ENCODE measurements at regions not wholly inside any gene's neighbourhood (a gene's known extent, or its start where the extent isn't known, plus 50 kb on each side); places are given as distances from the start of the nearest gene placed in this dataset.

GRCh38 chr11:38680746-38681145 is 2082.7 kb upstream of the RAG2 start:
- WGBS (ENCODE audit: missing lambda C conversion rate), result 2% methylated on average over 2 of the region's 2 CpGs
- DNase-seq (ENCODE audit: low read depth in 1 of 2, low spot score in 1 of 2), result no peak
- ChIA-PET CTCF (no interaction called here), POLR2A (no interaction called here)
- no peak for TF ChIP-seq GATA3 (IDR thresholded peaks at IDR 0.05; ENCODE audit: borderline replicate concordance)
- TF ChIP-seq, protein P1, sequence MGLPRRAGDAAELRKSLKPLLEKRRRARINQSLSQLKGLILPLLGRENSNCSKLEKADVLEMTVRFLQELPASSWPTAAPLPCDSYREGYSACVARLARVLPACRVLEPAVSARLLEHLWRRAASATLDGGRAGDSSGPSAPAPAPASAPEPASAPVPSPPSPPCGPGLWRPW (IDR thresholded peaks at IDR 0.05), result no peak
- TF ChIP-seq ZNF302 (CRISPR knock-in tag; IDR thresholded peaks at IDR 0.05), result no peak
- TF ChIP-seq HOXA7 (CRISPR knock-in tag; IDR thresholded peaks at IDR 0.05), result no peak
- TF ChIP-seq, protein P2, sequence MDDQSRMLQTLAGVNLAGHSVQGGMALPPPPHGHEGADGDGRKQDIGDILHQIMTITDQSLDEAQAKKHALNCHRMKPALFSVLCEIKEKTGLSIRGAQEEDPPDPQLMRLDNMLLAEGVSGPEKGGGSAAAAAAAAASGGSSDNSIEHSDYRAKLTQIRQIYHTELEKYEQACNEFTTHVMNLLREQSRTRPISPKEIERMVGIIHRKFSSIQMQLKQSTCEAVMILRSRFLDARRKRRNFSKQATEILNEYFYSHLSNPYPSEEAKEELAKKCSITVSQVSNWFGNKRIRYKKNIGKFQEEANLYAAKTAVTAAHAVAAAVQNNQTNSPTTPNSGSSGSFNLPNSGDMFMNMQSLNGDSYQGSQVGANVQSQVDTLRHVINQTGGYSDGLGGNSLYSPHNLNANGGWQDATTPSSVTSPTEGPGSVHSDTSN (IDR thresholded peaks at IDR 0.05), result no peak
- no peak for TF ChIP-seq MAFK (IDR thresholded peaks at IDR 0.05; ENCODE audit: partially characterized antibody)
- no peak overlapping the region for H3K4me2 ChIP-seq
- H3K4me1 ChIP-seq, result no peaks in the 10 kb centered on the region
- no peak for ATAC-seq
- no peak overlapping the region for H3K4me3 ChIP-seq
- H3K27ac ChIP-seq, result no peak overlapping the region
- FAIRE-seq, result no peak
- H3K9me3 ChIP-seq, result no peaks in the 10 kb centered on the region

DNA sequence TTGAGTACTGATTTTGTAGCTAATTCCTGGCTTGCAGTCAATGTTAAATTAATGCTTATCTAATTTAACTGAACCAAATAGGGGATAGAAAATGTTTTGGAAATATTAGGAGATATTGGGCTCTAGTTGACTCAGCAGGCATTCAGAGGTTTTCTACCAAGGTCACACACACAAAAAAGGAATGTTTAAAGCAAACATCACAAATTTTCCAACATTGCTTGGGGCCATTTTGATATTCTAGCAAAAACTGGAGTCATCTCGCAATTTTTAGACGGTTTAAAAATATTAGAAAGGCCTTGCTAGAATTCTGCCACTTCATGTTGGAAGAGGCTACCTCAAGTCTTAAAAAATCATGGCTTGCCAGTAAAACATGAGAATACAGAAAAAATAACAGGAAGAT is 2082.1 kb upstream of the RAG2 start:
- DNase-seq (ENCODE audit: low read depth in 1 of 2, low spot score in 1 of 2) (no peak), FAIRE-seq (no peak), ATAC-seq (no peak)
- no peaks in the 10 kb centered on the region for H3K4me1 ChIP-seq
- ChIA-PET CTCF (no interaction called here), POLR2A (no interaction called here)
- no peak overlapping the region for H3K4me3 ChIP-seq
- 0% methylated on average over 2 of the region's 2 CpGs for WGBS (ENCODE audit: missing lambda C conversion rate)
- no peak for TF ChIP-seq ZNF302 (CRISPR knock-in tag; IDR thresholded peaks at IDR 0.05)
- TF ChIP-seq RFX5 (IDR thresholded peaks at IDR 0.05), result no peak
- TF ChIP-seq, protein P3, sequence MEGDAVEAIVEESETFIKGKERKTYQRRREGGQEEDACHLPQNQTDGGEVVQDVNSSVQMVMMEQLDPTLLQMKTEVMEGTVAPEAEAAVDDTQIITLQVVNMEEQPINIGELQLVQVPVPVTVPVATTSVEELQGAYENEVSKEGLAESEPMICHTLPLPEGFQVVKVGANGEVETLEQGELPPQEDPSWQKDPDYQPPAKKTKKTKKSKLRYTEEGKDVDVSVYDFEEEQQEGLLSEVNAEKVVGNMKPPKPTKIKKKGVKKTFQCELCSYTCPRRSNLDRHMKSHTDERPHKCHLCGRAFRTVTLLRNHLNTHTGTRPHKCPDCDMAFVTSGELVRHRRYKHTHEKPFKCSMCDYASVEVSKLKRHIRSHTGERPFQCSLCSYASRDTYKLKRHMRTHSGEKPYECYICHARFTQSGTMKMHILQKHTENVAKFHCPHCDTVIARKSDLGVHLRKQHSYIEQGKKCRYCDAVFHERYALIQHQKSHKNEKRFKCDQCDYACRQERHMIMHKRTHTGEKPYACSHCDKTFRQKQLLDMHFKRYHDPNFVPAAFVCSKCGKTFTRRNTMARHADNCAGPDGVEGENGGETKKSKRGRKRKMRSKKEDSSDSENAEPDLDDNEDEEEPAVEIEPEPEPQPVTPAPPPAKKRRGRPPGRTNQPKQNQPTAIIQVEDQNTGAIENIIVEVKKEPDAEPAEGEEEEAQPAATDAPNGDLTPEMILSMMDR (IDR thresholded peaks at IDR 0.05), result no peak
- TF ChIP-seq HOXB13 (CRISPR knock-in tag; IDR thresholded peaks at IDR 0.05; ENCODE audit: low read depth), result no peak
- no peak for TF ChIP-seq KDM5A (IDR thresholded peaks at IDR 0.05)
- no peak for TF ChIP-seq HOXB5 (CRISPR knock-in tag; IDR thresholded peaks at IDR 0.05)
- no peak for TF ChIP-seq NPAS2 (CRISPR knock-in tag; IDR thresholded peaks at IDR 0.05; ENCODE audit: borderline replicate concordance)
- TF ChIP-seq KDM1A (IDR thresholded peaks at IDR 0.05; ENCODE audit: low read depth), result no peak
- no peak for TF ChIP-seq TFCP2L1 (CRISPR knock-in tag; IDR thresholded peaks at IDR 0.05)
- TF ChIP-seq RARB (CRISPR knock-in tag; IDR thresholded peaks at IDR 0.05), result no peak
- TF ChIP-seq, protein P1 (IDR thresholded peaks at IDR 0.05), result no peak
- TF ChIP-seq RNF2 (IDR thresholded peaks at IDR 0.05; ENCODE audit: borderline replicate concordance, low read depth), result no peak
- no peak overlapping the region for H3K27ac ChIP-seq
- H3K9me3 ChIP-seq, result no peaks in the 10 kb centered on the region
- H3K4me2 ChIP-seq, result no peak overlapping the region

GRCh38 chr11:38672445-38672844 is 2074.4 kb upstream of the RAG2 start:
- DNase-seq (ENCODE audit: low read depth in 1 of 2, low spot score in 1 of 2) (no peak), ATAC-seq (no peak), FAIRE-seq (no peak)
- TF ChIP-seq CEBPB (IDR thresholded peaks at IDR 0.05), result no peak
- TF ChIP-seq, protein P4, sequence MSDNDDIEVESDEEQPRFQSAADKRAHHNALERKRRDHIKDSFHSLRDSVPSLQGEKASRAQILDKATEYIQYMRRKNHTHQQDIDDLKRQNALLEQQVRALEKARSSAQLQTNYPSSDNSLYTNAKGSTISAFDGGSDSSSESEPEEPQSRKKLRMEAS (IDR thresholded peaks at IDR 0.05), result no peak
- no peak for TF ChIP-seq CHD4 (IDR thresholded peaks at IDR 0.05; ENCODE audit: borderline replicate concordance)
- no peak for TF ChIP-seq JUNB (IDR thresholded peaks at IDR 0.05)
- TF ChIP-seq MAZ (IDR thresholded peaks at IDR 0.05; ENCODE audit: borderline replicate concordance, low read depth, low read length), result no peak
- no peak for TF ChIP-seq ZFP36 (IDR thresholded peaks at IDR 0.05; ENCODE audit: borderline replicate concordance, partially characterized antibody)
- no peak for TF ChIP-seq SMC3 (IDR thresholded peaks at IDR 0.05)
- TF ChIP-seq RFX5 (IDR thresholded peaks at IDR 0.05), result no peak
- TF ChIP-seq POLR2AphosphoS2 (conservative IDR thresholded peaks at IDR 0.05; ENCODE audit: low read length), result no peak
- TF ChIP-seq FOSB (CRISPR knock-in tag; IDR thresholded peaks at IDR 0.05), result no peak
- no peak for TF ChIP-seq JUN (IDR thresholded peaks at IDR 0.05)
- TF ChIP-seq MYC (IDR thresholded peaks at IDR 0.05; ENCODE audit: borderline replicate concordance, low read length), result no peak
- TF ChIP-seq RNF2 (IDR thresholded peaks at IDR 0.05; ENCODE audit: borderline replicate concordance, low read depth), result no peak
- no peak for TF ChIP-seq ZNF302 (CRISPR knock-in tag; IDR thresholded peaks at IDR 0.05)
- TF ChIP-seq FOXS1 (CRISPR knock-in tag; IDR thresholded peaks at IDR 0.05), result no peak
- no peak for TF ChIP-seq REST (IDR thresholded peaks at IDR 0.05)
- no peak for TF ChIP-seq HDAC2 (IDR thresholded peaks at IDR 0.05)
- TF ChIP-seq EHF (CRISPR knock-in tag; IDR thresholded peaks at IDR 0.05), result no peak
- H3K27ac ChIP-seq, result no peak overlapping the region
- no peak overlapping the region for H3K4me2 ChIP-seq
- no peak overlapping the region for H3K4me3 ChIP-seq
- CTCF ChIA-PET, result no interaction called here
- no peaks in the 10 kb centered on the region for H3K4me1 ChIP-seq
- peaks cover 3% of the 10 kb centered on the region; the same call in 1 of the 3 replicates for H3K9me3 ChIP-seq
- POLR2A ChIA-PET, result no interaction called here
